ENCODE measurements at regions not wholly inside any gene's neighbourhood (a gene's known extent, or its start where the extent isn't known, plus 50 kb on each side); places are given as distances from the start of the nearest gene placed in this dataset.

- TF ChIP-seq MXD1 (CRISPR knock-in tag; IDR thresholded peaks at IDR 0.05) (no peak), ZNF558 (CRISPR knock-in tag; IDR thresholded peaks at IDR 0.05; ENCODE audit: borderline replicate concordance) (no peak), ZBTB1 (CRISPR knock-in tag; IDR thresholded peaks at IDR 0.05; ENCODE audit: borderline replicate concordance) (no peak), POLR2AphosphoS5 (IDR thresholded peaks at IDR 0.05; ENCODE audit: low read depth, low read length) (no peak), ZNF224 (CRISPR knock-in tag; IDR thresholded peaks at IDR 0.05) (no peak)
Measured at GRCh38 chr2:22957446-22957845, 427.5 kb upstream of the KLHL29 start.

Data from HepG2 (cell line).